ENCODE measurements at regions not wholly inside any gene's neighbourhood (a gene's known extent, or its start where the extent isn't known, plus 50 kb on each side); places are given as distances from the start of the nearest gene placed in this dataset.

- TF ChIP-seq TEAD4 (CRISPR knock-in tag; IDR thresholded peaks at IDR 0.05) (no peak), CTCF (IDR thresholded peaks at IDR 0.05) (no peak), IRF2 (CRISPR knock-in tag; IDR thresholded peaks at IDR 0.05; ENCODE audit: borderline replicate concordance, low read depth) (no peak), HMGXB4 (CRISPR knock-in tag; IDR thresholded peaks at IDR 0.05) (no peak), GABPB1 (CRISPR knock-in tag; IDR thresholded peaks at IDR 0.05) (no peak), SMAD3 (CRISPR knock-in tag; IDR thresholded peaks at IDR 0.05; ENCODE audit: borderline replicate concordance) (no peak), ZNF219 (CRISPR knock-in tag; IDR thresholded peaks at IDR 0.05; ENCODE audit: borderline replicate concordance) (no peak)
Observed at GRCh38 chr15:39478996-39479395, 101.9 kb upstream of the THBS1 start.
